Dermis blood vessel endothelial cell (primary cell): ENCODE measurements at regions not wholly inside any gene's neighbourhood (a gene's known extent, or its start where the extent isn't known, plus 50 kb on each side); places are given as distances from the start of the nearest gene placed in this dataset.
"Not testable (repeated sequence)": the region's sequence is repeated elsewhere in the genome, so short reads cannot be mapped to it uniquely, and the experiment has no call there.

Experiments used
- DNase-seq: peaks from one replicate; pipeline ENCODE4 v3.0.0; 2010

- DNase-seq: no peak
Measured at GRCh38 chr6:168815229-168815628, 374.2 kb downstream of the SMOC2 start.

GRCh38 chr6:168808232-168808631, 367.2 kb downstream of the SMOC2 start:
- no peak for DNase-seq

DNA sequence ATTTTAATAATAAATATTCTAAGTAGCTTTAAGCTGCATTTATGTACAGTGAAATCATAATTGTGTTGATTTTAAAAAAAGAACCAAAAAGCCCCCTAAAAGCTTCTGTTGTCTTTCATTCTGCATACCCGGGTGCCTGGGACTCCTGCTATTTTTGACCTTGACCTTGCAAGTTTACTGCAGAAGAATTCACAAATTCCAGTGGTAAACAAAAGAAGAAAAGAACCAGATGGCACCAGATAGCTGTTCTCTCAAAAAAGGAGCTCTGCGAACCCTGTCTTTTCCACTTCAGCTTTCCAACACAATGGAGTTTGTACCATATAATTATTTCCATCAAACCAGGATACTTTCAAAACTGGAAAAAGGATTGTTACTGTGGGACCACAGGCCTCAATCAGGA, 363.3 kb downstream of the SMOC2 start:
- DNase-seq: no peak

DNA sequence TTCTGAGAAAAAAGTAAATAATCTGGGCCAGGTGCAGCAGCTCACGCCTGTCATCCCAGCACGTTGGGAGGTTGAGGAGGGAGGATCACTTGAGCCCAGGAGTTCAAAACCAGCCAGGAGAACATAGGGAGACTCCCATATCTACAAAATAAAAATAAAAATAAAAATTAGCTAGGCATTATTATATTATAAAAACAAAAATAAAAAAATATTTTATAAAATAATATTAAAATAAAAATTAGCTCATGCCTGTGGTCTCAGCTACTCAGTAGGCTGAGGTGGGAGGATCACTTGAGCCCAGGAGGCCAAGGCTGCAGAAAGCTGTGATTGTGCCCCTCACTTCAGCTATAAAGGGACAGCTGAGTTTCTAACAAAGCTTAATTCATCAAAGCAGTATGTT, 362.9 kb downstream of the SMOC2 start:
- DNase-seq: no peak

GRCh38 chr6:168799067-168799466, 358.1 kb downstream of the SMOC2 start:
- no peak for DNase-seq

DNA sequence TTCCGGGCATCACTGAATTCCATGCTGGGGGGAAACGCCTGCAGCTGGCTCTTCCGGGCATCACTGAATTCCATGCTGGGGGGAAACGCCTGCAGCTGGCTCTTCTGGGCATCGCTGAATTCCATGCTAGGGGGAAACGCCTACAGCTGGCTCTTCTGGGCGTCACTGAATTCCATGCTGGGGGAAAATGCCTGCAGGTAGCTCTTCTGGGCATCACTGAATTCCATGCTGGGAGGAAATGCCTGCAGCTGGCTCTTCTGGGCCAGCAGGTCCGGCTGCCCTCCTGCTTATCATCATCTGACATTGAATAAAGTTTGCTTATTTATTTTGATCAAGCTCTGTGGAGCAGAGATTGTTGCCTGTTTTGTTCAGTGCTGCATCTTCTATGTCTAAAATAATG, 355.1 kb downstream of the SMOC2 start:
- no peak for DNase-seq

- DNase-seq: not testable (repeated sequence)
Measured at GRCh38 chr6:168795611-168796010, 354.6 kb downstream of the SMOC2 start.

GRCh38 chr6:168794491-168794890, 353.5 kb downstream of the SMOC2 start:
- no peak for DNase-seq

- DNase-seq: no peak
Measured at GRCh38 chr6:168793649-168794048, 352.7 kb downstream of the SMOC2 start.

- no peak for DNase-seq
Measured at GRCh38 chr6:168791917-168792316, 350.9 kb downstream of the SMOC2 start.

- DNase-seq: no peak
Measured at GRCh38 chr6:168789699-168790098, 348.7 kb downstream of the SMOC2 start.

DNA sequence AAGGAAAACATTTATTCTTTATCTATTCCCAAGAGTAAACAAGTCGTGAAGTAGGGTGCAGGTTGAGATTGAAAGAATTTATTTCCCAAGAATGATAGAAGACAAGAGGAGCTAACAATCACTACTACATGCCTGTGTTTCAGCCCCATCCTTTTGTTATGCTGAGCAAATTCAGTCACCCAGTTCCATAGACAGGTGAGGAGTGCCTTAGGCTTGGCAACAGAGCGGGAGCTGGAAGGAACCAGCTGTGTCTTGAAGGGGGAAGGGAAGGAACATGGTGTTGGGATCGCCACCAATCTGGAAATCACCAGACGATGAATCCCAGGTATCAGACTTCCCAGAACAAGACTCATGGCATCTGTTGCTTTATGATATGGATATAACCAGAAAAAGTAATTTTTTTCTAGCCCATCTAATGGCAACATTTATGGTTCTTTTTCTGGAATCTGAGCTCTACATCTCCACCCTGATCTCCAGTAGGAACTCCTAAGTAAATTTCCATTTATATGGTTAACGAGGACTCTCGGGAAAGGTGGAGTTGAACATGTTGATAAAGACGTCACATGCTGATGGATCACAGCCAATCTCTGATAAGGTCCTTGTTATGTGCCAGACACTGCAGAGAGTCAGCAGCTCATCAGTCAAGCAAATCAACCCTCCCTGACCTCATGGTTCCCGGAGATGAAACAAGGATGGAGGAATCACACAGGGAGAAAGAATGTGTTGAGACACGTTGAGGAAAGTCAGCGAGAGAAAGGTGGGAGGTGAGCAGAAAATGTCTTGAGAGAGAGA, 344.9 kb downstream of the SMOC2 start:
- DNase-seq: no peak

GRCh38 chr6:168784426-168784825, 343.4 kb downstream of the SMOC2 start:
- no peak for DNase-seq

GRCh38 chr6:168783720-168784119, 342.7 kb downstream of the SMOC2 start:
- no peak for DNase-seq

- DNase-seq: no peak
Measured at GRCh38 chr6:168782187-168782751, 341.3 kb downstream of the SMOC2 start.

GRCh38 chr6:168778201-168778600, 337.2 kb downstream of the SMOC2 start:
- DNase-seq: no peak

- no peak for DNase-seq
Measured at GRCh38 chr6:168774381-168774780, 333.4 kb downstream of the SMOC2 start.

DNA sequence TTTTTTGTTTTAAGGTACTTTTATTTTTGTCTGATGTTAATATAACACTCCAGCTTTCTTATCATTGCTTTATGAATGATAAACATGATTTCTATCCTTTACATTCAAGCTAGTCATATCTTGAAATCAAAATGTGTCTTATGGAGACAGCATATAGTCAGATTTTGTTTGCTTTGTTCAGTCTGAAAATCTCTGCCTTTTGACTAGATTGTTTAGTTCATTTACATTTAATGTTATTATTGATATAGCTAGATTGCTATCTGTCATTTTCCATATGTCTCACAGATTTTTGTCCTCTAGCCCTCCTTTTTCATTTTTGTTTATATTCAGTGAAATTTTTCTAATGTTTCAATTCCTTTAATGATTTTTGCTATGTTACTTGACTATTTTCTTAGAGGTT, 332.8 kb downstream of the SMOC2 start:
- no peak for DNase-seq

- DNase-seq: no peak
Measured at GRCh38 chr6:168765752-168766151, 324.8 kb downstream of the SMOC2 start.

DNA sequence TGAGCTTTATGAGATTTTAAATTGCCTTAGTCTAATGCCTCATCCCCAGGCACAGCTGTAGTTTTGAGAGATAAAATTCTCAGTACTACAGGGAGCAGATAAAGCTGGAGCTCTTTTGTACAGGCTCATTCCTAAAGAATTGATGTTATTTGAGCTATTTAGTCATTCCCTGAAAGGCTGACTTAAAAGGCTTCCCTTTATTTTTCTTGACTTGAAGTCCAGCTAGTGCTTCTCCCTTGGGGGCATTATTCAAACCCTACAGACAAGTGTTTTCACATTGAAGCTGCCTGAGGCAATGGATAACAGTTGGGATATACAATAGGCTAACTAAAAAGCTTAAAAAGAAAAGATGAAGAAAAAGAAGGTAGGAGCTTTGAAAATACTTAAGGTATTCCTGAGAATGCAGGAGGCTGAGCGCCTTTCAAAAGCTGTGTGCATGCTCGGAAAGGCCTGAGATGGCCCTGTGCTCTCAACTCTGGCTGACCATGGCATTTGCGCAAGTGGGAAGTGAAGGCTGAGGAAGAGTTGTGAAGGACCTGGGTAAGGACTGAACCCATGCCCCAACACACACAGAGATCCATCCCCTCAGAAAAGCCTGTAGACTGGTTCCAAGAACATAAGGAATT, 315.1 kb downstream of the SMOC2 start:
- DNase-seq: no peak

DNA sequence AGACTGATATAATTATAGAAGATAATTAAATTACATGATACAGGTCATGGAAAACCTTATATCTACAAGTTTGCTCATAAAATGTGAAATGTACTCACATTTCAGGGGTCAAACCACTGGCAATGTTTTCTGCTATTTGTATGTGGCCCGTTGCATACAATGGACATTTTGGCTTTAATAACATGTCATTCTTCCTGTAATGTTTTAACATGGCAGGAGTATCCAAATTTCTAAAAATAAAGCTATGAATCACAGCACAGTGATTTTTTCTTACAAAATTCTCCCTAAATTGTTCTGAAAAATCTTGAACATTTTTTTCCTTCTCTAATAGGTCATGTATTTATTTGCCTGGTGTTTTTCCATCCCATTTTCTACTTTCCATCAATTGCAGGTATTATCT, 305.7 kb downstream of the SMOC2 start:
- DNase-seq: no peak

DNA sequence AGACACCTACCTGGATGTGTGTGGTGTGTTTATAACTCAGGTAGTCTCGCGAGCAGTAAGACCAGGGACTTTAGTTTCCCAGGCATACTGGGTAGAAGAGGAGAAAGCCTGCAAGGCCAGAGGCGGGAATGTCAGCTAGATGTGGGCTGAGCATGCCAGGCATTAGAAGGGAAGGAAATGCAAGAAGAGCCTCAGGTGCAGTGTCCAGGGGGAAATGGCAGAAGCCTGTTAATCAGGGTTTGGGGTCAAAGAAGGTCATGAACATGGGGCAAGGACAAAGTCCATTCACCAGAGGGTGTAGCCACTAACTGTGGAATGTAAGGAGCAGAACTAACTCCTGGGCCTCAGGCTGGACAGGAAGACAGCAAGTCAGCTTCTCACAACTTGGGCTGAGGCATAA, 305.0 kb downstream of the SMOC2 start:
- DNase-seq: no peak

DNA sequence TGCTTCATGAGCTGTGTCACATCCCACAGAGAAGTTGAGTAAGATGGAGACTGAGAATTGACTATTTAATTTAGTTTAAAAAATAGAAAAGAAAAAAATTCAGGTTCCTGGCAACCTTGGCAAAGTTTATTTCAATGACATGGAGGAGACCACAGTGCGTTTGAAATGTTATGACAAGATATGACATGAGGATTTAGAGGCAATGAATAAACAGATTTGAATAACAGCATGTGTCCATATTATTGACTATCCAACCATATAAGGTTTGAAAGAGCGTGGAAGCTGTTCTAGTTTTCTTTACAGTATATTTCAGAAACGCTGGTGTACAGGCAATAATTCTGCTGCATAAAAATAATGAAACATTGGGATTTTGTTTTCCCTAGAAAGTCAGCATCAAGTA, 303.9 kb downstream of the SMOC2 start:
- DNase-seq: no peak
